ENCODE measurements at regions not wholly inside any gene's neighbourhood (a gene's known extent, or its start where the extent isn't known, plus 50 kb on each side); places are given as distances from the start of the nearest gene placed in this dataset.

DNA sequence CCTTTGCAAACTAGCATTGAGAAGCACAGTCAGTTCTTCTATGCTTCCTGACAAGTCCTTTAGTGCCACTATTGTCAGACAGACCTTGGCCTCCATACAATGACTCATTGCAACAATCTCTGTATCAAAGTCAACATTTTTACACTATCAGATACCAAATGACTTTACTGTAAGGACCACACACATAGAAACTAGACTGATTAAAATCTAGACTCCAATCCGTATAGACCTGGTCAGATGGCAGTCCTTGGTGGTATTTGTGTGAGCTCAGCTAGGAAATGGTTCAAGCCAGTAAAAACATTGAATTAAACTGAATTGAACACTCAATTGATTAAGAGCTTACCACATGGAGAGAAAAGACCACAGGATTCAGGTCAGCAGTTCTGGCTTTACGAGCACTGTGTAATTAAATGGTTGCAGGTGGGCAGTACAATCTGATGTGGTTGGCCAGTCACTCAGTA is 549.8 kb upstream of the LCORL start:
- Histone ChIP-seq H3K9me3 (ENCODE audit: low read depth, low read length, poor library complexity, severe bottlenecking) (no peaks in the 10 kb centered on the region), H3K27ac (ENCODE audit: low read depth, low read length, poor library complexity, severe bottlenecking) (no peak overlapping the region), H3K4me3 (ENCODE audit: low read depth, low read length, poor library complexity, severe bottlenecking) (no peak overlapping the region), H3K36me3 (ENCODE audit: insufficient read depth, low read length, poor library complexity, severe bottlenecking) (no peaks in the 10 kb centered on the region), H3K27me3 (replicated peaks; ENCODE audit: insufficient read depth, low read depth, low read length, poor library complexity) (no peaks in the 10 kb centered on the region), H3K4me1 (ENCODE audit: insufficient read depth, low read length, poor library complexity, severe bottlenecking) (no peaks in the 10 kb centered on the region)
- TF ChIP-seq EZH2 (IDR thresholded peaks at IDR 0.05; ENCODE audit: borderline replicate concordance, low read depth, low read length, poor library complexity, severe bottlenecking) = no peak
- TF ChIP-seq, protein P1, sequence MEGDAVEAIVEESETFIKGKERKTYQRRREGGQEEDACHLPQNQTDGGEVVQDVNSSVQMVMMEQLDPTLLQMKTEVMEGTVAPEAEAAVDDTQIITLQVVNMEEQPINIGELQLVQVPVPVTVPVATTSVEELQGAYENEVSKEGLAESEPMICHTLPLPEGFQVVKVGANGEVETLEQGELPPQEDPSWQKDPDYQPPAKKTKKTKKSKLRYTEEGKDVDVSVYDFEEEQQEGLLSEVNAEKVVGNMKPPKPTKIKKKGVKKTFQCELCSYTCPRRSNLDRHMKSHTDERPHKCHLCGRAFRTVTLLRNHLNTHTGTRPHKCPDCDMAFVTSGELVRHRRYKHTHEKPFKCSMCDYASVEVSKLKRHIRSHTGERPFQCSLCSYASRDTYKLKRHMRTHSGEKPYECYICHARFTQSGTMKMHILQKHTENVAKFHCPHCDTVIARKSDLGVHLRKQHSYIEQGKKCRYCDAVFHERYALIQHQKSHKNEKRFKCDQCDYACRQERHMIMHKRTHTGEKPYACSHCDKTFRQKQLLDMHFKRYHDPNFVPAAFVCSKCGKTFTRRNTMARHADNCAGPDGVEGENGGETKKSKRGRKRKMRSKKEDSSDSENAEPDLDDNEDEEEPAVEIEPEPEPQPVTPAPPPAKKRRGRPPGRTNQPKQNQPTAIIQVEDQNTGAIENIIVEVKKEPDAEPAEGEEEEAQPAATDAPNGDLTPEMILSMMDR (conservative IDR thresholded peaks at IDR 0.05; ENCODE audit: low read depth, low read length) = no peak
- no TSS peak for BruUV-seq (replicated peaks)
- DNase-seq (ENCODE audit: low spot score) = no peak
- CTCF ChIA-PET = no interaction called here
- intact Hi-C loops (cut with micrococcal nuclease; ENCODE audit: unreplicated experiment) = no loop called here
- POLR2A ChIA-PET (ENCODE audit: low non-redundant PET) = no interaction called here

GRCh38 chr4:18570370-18570769 is 548.8 kb upstream of the LCORL start:
- Histone ChIP-seq H3K27me3 (replicated peaks; ENCODE audit: insufficient read depth, low read depth, low read length, poor library complexity) (no peaks in the 10 kb centered on the region), H3K27ac (ENCODE audit: low read depth, low read length, poor library complexity, severe bottlenecking) (no peak overlapping the region), H3K9me3 (ENCODE audit: low read depth, low read length, poor library complexity, severe bottlenecking) (no peaks in the 10 kb centered on the region), H3K36me3 (ENCODE audit: insufficient read depth, low read length, poor library complexity, severe bottlenecking) (no peaks in the 10 kb centered on the region), H3K4me1 (ENCODE audit: insufficient read depth, low read length, poor library complexity, severe bottlenecking) (no peaks in the 10 kb centered on the region), H3K4me3 (ENCODE audit: low read depth, low read length, poor library complexity, severe bottlenecking) (no peak overlapping the region)
- ChIA-PET CTCF (no interaction called here), POLR2A (ENCODE audit: low non-redundant PET) (no interaction called here)
- TF ChIP-seq EZH2 (IDR thresholded peaks at IDR 0.05; ENCODE audit: borderline replicate concordance, low read depth, low read length, poor library complexity, severe bottlenecking) = no peak
- TF ChIP-seq, protein P1 (conservative IDR thresholded peaks at IDR 0.05; ENCODE audit: low read depth, low read length) = no peak
- intact Hi-C loops (cut with micrococcal nuclease; ENCODE audit: unreplicated experiment) = no loop called here
- no peak for DNase-seq (ENCODE audit: low spot score)
- BruUV-seq (replicated peaks) = no TSS peak

DNA sequence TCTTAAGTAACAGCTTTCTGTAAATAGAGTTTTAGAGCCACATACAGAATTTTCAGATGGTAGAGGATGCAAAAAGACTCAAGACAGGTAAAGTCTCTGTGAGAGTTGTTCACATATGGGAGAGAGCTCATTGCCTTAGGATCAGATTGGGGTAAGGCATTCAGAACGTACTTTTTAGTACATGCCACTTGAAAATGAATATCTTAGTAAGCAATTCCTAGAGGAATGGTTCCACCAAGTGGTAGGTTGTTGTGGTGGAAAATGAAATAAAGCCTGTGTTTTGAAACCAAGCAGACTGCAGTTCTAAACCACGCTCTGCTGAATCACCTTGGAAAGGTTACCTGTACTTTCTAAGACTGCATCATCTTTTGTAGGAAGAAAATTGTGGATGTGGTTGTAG is 547.0 kb upstream of the LCORL start:
- Histone ChIP-seq H3K4me1 (ENCODE audit: insufficient read depth, low read length, poor library complexity, severe bottlenecking) (no peaks in the 10 kb centered on the region), H3K27me3 (replicated peaks; ENCODE audit: insufficient read depth, low read depth, low read length, poor library complexity) (no peaks in the 10 kb centered on the region), H3K36me3 (ENCODE audit: insufficient read depth, low read length, poor library complexity, severe bottlenecking) (no peaks in the 10 kb centered on the region), H3K9me3 (ENCODE audit: low read depth, low read length, poor library complexity, severe bottlenecking) (no peaks in the 10 kb centered on the region), H3K27ac (ENCODE audit: low read depth, low read length, poor library complexity, severe bottlenecking) (no peak overlapping the region), H3K4me3 (ENCODE audit: low read depth, low read length, poor library complexity, severe bottlenecking) (no peak overlapping the region)
- ChIA-PET CTCF (no interaction called here), POLR2A (ENCODE audit: low non-redundant PET) (no interaction called here)
- intact Hi-C loops (cut with micrococcal nuclease; ENCODE audit: unreplicated experiment) = no loop called here
- TF ChIP-seq, protein P1 (conservative IDR thresholded peaks at IDR 0.05; ENCODE audit: low read depth, low read length) = 0 out of 2 replicates have a peak, but pooled peaks have one; percentile 12
- no peak for TF ChIP-seq EZH2 (IDR thresholded peaks at IDR 0.05; ENCODE audit: borderline replicate concordance, low read depth, low read length, poor library complexity, severe bottlenecking)
- DNase-seq (ENCODE audit: low spot score) = peak; percentile 4
- BruUV-seq (replicated peaks) = no TSS peak
